ENCODE measurements at regions not wholly inside any gene's neighbourhood (a gene's known extent, or its start where the extent isn't known, plus 50 kb on each side); places are given as distances from the start of the nearest gene placed in this dataset.
A peak's percentile ranks its signal among the peaks of the same experiment; 100 is the strongest.

DNA sequence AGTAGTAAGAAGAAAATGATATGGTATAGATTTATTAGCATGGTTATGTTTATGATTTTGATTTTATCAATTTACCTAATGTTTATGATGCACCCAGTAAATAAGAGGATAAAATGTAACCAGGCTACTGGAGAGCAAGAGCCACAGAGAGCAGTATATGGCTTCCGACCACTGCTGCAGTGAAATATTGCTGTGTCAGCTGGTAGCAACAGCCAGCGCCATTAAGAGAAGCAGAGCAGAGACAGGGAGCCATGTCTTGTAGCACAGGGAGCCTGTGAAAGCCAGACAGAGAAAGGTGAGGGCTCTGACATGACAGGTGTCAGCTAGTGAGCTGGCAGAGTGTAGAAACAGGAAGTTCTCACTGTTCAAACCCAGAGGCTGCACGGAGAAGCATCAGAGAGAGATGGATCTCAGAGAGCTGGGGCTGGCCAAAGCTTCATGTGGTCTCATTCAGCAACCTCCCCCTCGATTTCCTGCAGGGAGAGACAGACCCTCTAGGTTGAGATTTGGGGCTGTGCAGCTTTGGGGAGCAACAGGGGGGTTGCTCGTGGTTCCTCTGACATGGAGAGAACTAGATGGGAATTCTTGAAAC, 202.1 kb downstream of the MED10 start:
- H3K27me3 ChIP-seq (ENCODE audit: control insufficient read depth, insufficient read depth, low read length), result no peaks in the 10 kb centered on the region
- H3K36me3 ChIP-seq (ENCODE audit: control insufficient read depth, insufficient read depth, low read length), result no peaks in the 10 kb centered on the region
- no peak for DNase-seq

DNA sequence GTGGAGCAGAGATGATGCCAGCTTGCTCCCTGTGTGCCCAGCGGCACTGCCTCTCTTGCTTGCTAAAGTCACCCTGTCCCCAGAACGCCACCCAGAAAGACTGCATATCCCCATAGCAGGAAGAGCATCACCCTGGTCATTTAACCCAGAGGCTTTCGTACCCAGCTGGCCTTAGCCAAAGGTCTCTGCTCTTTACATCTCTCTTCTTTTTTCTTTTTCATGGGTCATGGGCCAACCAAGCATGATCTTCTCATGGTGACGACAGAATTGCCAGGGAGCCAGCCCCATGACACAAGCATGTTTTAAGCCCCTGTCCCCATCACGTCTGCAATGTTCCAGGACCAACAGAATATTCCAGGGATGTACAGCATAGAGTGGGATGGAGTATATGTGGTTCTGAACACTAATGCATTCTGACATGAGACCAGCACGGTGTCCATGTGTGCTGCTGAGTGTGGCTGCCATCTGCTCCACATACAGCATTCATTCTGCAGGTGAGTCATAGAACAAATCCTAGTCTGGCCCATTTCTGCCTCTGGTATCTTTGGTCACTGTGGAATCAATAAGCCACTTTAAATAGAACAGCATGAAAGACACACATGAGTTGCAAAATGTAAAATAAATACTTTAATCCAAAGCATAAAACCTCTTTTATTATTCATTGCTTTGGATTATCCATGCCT, 203.0 kb downstream of the MED10 start:
- 100% methylated on average over 1 of the region's 6 CpGs for WGBS (ENCODE audit: insufficient coverage, low lambda C conversion rate)
- Histone ChIP-seq H3K9me3 (ENCODE audit: control insufficient read depth, low read depth, low read length) (no peaks in the 10 kb centered on the region), H3K27ac (ENCODE audit: low read length) (no peak overlapping the region), H3K27me3 (ENCODE audit: control insufficient read depth, insufficient read depth, low read length) (no peaks in the 10 kb centered on the region), H3K4me3 (ENCODE audit: low read length) (no peak overlapping the region), H3K4me1 (ENCODE audit: control insufficient read depth, insufficient read depth, low read length) (no peaks in the 10 kb centered on the region), H3K36me3 (ENCODE audit: control insufficient read depth, insufficient read depth, low read length) (no peaks in the 10 kb centered on the region)
- no peak for DNase-seq

More for the DNA sequence above, 202.1 kb downstream of the MED10 start:
- WGBS (ENCODE audit: insufficient coverage, low lambda C conversion rate), result no CpG with 5 or more reads among the region's 5 CpGs
- Histone ChIP-seq H3K27ac (ENCODE audit: low read length) (no peak overlapping the region), H3K9me3 (ENCODE audit: control insufficient read depth, low read depth, low read length) (no peaks in the 10 kb centered on the region), H3K4me1 (ENCODE audit: control insufficient read depth, insufficient read depth, low read length) (no peaks in the 10 kb centered on the region), H3K4me3 (ENCODE audit: low read length) (no peak overlapping the region)

DNA sequence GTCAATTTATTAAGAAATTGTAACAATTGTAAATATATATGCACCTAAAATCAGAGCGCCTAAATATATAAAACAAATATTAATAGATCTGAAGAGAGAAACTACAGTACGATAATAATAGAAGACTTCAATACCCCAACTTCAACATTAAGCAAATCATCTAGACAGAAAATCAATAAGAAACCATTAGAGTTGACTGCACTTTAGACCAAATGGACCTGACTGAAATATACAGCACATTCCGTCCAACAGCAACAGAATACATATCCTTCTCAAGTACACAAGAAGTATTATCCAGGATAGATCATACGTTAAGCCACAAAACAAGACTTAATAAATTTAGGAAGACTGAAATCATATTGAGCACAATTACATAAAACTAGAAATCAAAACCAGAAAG, 208.7 kb downstream of the MED10 start:
- no peaks in the 10 kb centered on the region for H3K4me1 ChIP-seq (ENCODE audit: control insufficient read depth, insufficient read depth, low read length)
- H3K36me3 ChIP-seq (ENCODE audit: control insufficient read depth, insufficient read depth, low read length), result no peaks in the 10 kb centered on the region
- H3K27me3 ChIP-seq (ENCODE audit: control insufficient read depth, insufficient read depth, low read length), result no peaks in the 10 kb centered on the region
- no peak overlapping the region for H3K4me3 ChIP-seq (ENCODE audit: low read length)
- no peak overlapping the region for H3K27ac ChIP-seq (ENCODE audit: low read length)
- DNase-seq, result no peak
- no peaks in the 10 kb centered on the region for H3K9me3 ChIP-seq (ENCODE audit: control insufficient read depth, low read depth, low read length)
- WGBS (ENCODE audit: insufficient coverage, low lambda C conversion rate), result 80% methylated on average over 1 of the region's 4 CpGs

- Histone ChIP-seq H3K9me3 (ENCODE audit: control insufficient read depth, low read depth, low read length) (no peaks in the 10 kb centered on the region), H3K27me3 (ENCODE audit: control insufficient read depth, insufficient read depth, low read length) (no peaks in the 10 kb centered on the region), H3K36me3 (ENCODE audit: control insufficient read depth, insufficient read depth, low read length) (no peaks in the 10 kb centered on the region), H3K4me3 (ENCODE audit: low read length) (no peak overlapping the region), H3K4me1 (ENCODE audit: control insufficient read depth, insufficient read depth, low read length) (peaks cover 11% of the 10 kb centered on the region), H3K27ac (ENCODE audit: low read length) (no peak overlapping the region)
- WGBS (ENCODE audit: insufficient coverage, low lambda C conversion rate), result no CpG with 5 or more reads among the region's 2 CpGs
- DNase-seq, result no peak
These were observed 211.5 kb downstream of the MED10 start for GRCh38 chr5:6166698-6167394.

DNA sequence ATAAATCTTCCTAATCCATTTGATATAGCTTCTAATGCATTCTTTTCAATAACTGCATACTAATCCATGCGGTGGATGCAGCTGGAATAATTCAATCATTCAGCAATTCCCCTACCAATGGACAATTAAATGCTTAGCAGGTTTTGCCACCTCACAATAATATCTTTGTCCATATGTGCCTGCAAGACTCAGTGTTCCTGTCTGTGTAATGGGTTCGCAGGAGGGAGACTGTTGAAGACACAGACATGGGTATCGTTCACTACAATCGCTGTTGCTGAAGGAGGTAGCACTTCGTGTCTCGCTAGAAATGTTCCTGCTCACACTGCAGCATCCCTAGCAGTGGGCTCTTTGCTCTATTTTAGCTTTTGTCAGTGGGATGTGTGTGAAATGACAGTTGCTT, 214.4 kb downstream of the MED10 start:
- WGBS (ENCODE audit: insufficient coverage, low lambda C conversion rate), result 100% methylated on average over 1 of the region's 6 CpGs
- Histone ChIP-seq H3K27ac (ENCODE audit: low read length) (no peak overlapping the region), H3K36me3 (ENCODE audit: control insufficient read depth, insufficient read depth, low read length) (no peaks in the 10 kb centered on the region), H3K9me3 (ENCODE audit: control insufficient read depth, low read depth, low read length) (no peaks in the 10 kb centered on the region), H3K27me3 (ENCODE audit: control insufficient read depth, insufficient read depth, low read length) (no peaks in the 10 kb centered on the region), H3K4me1 (ENCODE audit: control insufficient read depth, insufficient read depth, low read length) (peaks cover 18% of the 10 kb centered on the region), H3K4me3 (ENCODE audit: low read length) (no peak overlapping the region)
- DNase-seq, result no peak

- peak overlapping the region; percentile 25 for H3K4me3 ChIP-seq (ENCODE audit: low read length)
- no peaks in the 10 kb centered on the region for H3K27me3 ChIP-seq (ENCODE audit: control insufficient read depth, insufficient read depth, low read length)
- peak overlapping the region; percentile 83 for H3K27ac ChIP-seq (ENCODE audit: low read length)
- WGBS (ENCODE audit: insufficient coverage, low lambda C conversion rate), result no CpG with 5 or more reads among the region's 1 CpG
- no peaks in the 10 kb centered on the region for H3K36me3 ChIP-seq (ENCODE audit: control insufficient read depth, insufficient read depth, low read length)
- no peaks in the 10 kb centered on the region for H3K9me3 ChIP-seq (ENCODE audit: control insufficient read depth, low read depth, low read length)
- H3K4me1 ChIP-seq (ENCODE audit: control insufficient read depth, insufficient read depth, low read length), result peaks cover 18% of the 10 kb centered on the region
- DNase-seq, result peak; percentile 91 to 96
These were observed 216.2 kb downstream of the MED10 start for GRCh38 chr5:6162175-6162574.

- Histone ChIP-seq H3K27ac (ENCODE audit: low read length) (no peak overlapping the region), H3K9me3 (ENCODE audit: control insufficient read depth, low read depth, low read length) (no peaks in the 10 kb centered on the region), H3K4me1 (ENCODE audit: control insufficient read depth, insufficient read depth, low read length) (peaks cover 18% of the 10 kb centered on the region), H3K36me3 (ENCODE audit: control insufficient read depth, insufficient read depth, low read length) (no peaks in the 10 kb centered on the region), H3K4me3 (ENCODE audit: low read length) (no peak overlapping the region), H3K27me3 (ENCODE audit: control insufficient read depth, insufficient read depth, low read length) (no peaks in the 10 kb centered on the region)
- 80% methylated on average over 1 of the region's 8 CpGs for WGBS (ENCODE audit: insufficient coverage, low lambda C conversion rate)
- no peak for DNase-seq
These were observed 217.1 kb downstream of the MED10 start for GRCh38 chr5:6161257-6161656.

GRCh38 chr5:6159832-6160430, 218.4 kb downstream of the MED10 start:
- Histone ChIP-seq H3K4me1 (ENCODE audit: control insufficient read depth, insufficient read depth, low read length) (peaks cover 18% of the 10 kb centered on the region), H3K9me3 (ENCODE audit: control insufficient read depth, low read depth, low read length) (no peaks in the 10 kb centered on the region), H3K27ac (ENCODE audit: low read length) (no peak overlapping the region), H3K36me3 (ENCODE audit: control insufficient read depth, insufficient read depth, low read length) (no peaks in the 10 kb centered on the region), H3K4me3 (ENCODE audit: low read length) (no peak overlapping the region), H3K27me3 (ENCODE audit: control insufficient read depth, insufficient read depth, low read length) (no peaks in the 10 kb centered on the region)
- DNase-seq, result no peak
- 20% methylated on average over 1 of the region's 3 CpGs for WGBS (ENCODE audit: insufficient coverage, low lambda C conversion rate)

DNA sequence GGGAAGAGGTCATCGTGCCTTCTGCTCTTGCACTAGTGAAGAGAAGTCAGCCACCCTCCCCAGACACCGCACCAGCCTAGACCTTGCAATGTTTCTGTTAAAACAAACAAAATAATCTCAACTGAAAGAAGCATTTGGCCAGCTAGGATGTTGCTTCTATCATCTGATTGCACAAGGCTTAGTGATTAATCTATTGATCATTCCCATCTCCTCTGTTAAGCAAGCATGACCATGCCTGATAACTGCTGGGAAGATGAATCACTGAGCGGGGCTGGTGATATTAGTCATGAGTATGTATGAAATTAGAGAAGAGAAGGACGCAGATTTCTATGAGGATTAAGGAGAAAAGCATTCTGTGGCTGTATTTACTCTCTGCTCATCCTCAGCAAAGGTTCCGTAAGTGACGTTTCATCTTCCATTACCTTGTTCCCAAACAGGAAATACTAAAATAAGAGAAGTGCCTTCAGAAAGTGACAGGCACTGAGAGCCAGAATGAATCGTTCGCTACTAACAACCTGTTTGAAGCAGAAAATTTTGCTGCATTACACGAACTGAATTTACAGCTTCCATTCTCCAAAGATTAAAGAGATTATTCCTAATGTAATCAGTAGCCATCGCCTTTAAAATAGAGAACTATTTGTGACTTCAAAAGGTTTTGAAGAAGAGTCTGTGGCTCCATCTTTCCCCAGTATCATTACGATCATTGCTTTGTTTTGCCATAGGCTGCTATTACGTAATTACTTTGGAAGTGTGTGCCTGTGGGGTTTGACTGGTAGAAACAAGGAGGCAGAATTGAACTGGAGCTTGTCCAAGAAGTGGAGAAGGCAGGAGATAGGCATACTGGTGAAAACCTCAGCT, 219.1 kb downstream of the MED10 start:
- no peak overlapping the region for H3K27ac ChIP-seq (ENCODE audit: low read length)
- DNase-seq, result no peak
- H3K9me3 ChIP-seq (ENCODE audit: control insufficient read depth, low read depth, low read length), result no peaks in the 10 kb centered on the region
- WGBS (ENCODE audit: insufficient coverage, low lambda C conversion rate), result 69% methylated on average over 3 of the region's 12 CpGs
- no peaks in the 10 kb centered on the region for H3K27me3 ChIP-seq (ENCODE audit: control insufficient read depth, insufficient read depth, low read length)
- no peak overlapping the region for H3K4me3 ChIP-seq (ENCODE audit: low read length)
- peaks cover 18% of the 10 kb centered on the region for H3K4me1 ChIP-seq (ENCODE audit: control insufficient read depth, insufficient read depth, low read length)
- H3K36me3 ChIP-seq (ENCODE audit: control insufficient read depth, insufficient read depth, low read length), result no peaks in the 10 kb centered on the region

GRCh38 chr5:6154216-6154615, 224.1 kb downstream of the MED10 start:
- H3K4me1 ChIP-seq (ENCODE audit: control insufficient read depth, insufficient read depth, low read length), result no peaks in the 10 kb centered on the region
- H3K27me3 ChIP-seq (ENCODE audit: control insufficient read depth, insufficient read depth, low read length), result no peaks in the 10 kb centered on the region
- DNase-seq, result no peak
- no peaks in the 10 kb centered on the region for H3K9me3 ChIP-seq (ENCODE audit: control insufficient read depth, low read depth, low read length)
- H3K4me3 ChIP-seq (ENCODE audit: low read length), result no peak overlapping the region
- WGBS (ENCODE audit: insufficient coverage, low lambda C conversion rate), result no CpG with 5 or more reads among the region's 7 CpGs
- no peak overlapping the region for H3K27ac ChIP-seq (ENCODE audit: low read length)
- H3K36me3 ChIP-seq (ENCODE audit: control insufficient read depth, insufficient read depth, low read length), result no peaks in the 10 kb centered on the region

Measured in large intestine (tissue), 3 donors.